Lower lobe of right lung (tissue), 2 donors: ENCODE measurements at regions not wholly inside any gene's neighbourhood (a gene's known extent, or its start where the extent isn't known, plus 50 kb on each side); places are given as distances from the start of the nearest gene placed in this dataset.

Experiments used
- ATAC-seq, 2 donors: fragments of 200-7000 bp; cut with Tn5 transposase; one replicate each; pipeline ENCODE4 v1.9.1; 2020 to 2022; ENCODE audit warnings: mild to moderate bottlenecking in 2 of 2, moderate library complexity in 2 of 2
- DNase-seq: peaks from one replicate; pipeline ENCODE4 v3.0.0-alpha.2; 2020
- H3K27ac ChIP-seq: fragments of 200-600 bp; one replicate; pipeline ENCODE4 v1.8.0; 2022
- H3K27me3 ChIP-seq: fragments of 200-600 bp; one replicate; pipeline ENCODE4 v1.8.0; 2022; ENCODE audit warnings: low read depth
- H3K36me3 ChIP-seq: fragments of 200-600 bp; one replicate; pipeline ENCODE4 v1.8.0; 2022; ENCODE audit warnings: mild to moderate bottlenecking
- H3K4me1 ChIP-seq: fragments of 200-600 bp; one replicate; pipeline ENCODE4 v1.8.0; 2022
- H3K4me3 ChIP-seq: fragments of 200-600 bp; one replicate; pipeline ENCODE4 v1.8.0; 2022; ENCODE audit warnings: mild to moderate bottlenecking
- H3K9me3 ChIP-seq: fragments of 200-600 bp; one replicate; pipeline ENCODE4 v1.8.0; 2022
- intact Hi-C: fragments of 100-400 bp; cut with DNase I; formaldehyde crosslinking; loops from one replicate; pipeline ENCODE4 v1.11.0; 2022
- TF ChIP-seq, protein P1 (sequence below): fragments of 200-600 bp; IDR thresholded peaks from one replicate; pipeline ENCODE4 v1.8.0; 2022; ENCODE audit warnings: antibody characterized with exemption, mild to moderate bottlenecking
- donor health status: DM: no; HTN: yes; CAD: no; lungs with severe emphysema.

DNA sequence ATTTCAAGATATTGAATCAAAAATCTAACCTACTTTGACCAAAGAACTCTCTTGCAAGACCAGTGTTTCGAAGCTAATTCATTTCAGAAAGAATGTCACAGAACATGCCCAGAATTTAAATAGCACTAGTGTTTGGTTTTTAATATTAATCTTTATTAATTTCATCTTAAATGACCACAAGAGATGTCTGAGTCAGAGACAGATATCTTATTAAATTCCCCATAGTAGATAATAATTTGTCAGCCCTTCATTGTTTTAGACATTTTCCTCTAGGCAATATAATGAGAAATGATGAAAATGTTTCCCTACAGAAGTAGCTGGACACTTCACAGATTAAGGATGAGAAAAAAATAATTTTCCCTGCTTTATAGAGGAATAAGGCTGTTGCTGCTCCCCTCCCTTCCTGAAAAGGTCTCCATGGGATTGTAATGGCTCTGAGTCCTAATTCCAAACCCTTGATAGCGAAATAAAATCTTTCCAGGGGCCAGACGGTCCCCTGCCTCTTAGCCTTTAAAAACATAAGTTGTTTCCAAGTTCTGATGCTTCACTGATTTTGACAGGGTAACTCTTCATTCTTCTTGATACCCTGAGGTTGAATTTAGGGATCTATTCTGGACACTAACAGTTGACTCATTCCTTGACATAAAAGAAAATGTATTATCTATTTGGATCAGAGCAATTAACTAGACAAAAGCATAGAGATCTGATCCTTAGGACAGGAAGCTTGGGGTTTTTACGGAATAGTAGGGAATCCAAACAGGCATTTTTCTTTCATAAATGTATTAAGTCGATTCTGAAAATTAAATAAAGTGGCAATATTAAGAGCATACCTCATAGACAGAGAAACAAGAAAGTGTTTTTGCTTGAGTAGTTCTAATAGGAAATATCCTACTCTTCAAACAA is 820.8 kb downstream of the BRINP3 start:
- DNase-seq (no peak), ATAC-seq (no peak)
- Histone ChIP-seq H3K4me1 (no peaks in the 10 kb centered on the region), H3K9me3 (no peaks in the 10 kb centered on the region), H3K27ac (no peak overlapping the region), H3K36me3 (no peaks in the 10 kb centered on the region), H3K27me3 (no peaks in the 10 kb centered on the region), H3K4me3 (no peak overlapping the region)
- intact Hi-C loops, result no loop called here
- TF ChIP-seq, protein P1, sequence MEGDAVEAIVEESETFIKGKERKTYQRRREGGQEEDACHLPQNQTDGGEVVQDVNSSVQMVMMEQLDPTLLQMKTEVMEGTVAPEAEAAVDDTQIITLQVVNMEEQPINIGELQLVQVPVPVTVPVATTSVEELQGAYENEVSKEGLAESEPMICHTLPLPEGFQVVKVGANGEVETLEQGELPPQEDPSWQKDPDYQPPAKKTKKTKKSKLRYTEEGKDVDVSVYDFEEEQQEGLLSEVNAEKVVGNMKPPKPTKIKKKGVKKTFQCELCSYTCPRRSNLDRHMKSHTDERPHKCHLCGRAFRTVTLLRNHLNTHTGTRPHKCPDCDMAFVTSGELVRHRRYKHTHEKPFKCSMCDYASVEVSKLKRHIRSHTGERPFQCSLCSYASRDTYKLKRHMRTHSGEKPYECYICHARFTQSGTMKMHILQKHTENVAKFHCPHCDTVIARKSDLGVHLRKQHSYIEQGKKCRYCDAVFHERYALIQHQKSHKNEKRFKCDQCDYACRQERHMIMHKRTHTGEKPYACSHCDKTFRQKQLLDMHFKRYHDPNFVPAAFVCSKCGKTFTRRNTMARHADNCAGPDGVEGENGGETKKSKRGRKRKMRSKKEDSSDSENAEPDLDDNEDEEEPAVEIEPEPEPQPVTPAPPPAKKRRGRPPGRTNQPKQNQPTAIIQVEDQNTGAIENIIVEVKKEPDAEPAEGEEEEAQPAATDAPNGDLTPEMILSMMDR, result no peak

DNA sequence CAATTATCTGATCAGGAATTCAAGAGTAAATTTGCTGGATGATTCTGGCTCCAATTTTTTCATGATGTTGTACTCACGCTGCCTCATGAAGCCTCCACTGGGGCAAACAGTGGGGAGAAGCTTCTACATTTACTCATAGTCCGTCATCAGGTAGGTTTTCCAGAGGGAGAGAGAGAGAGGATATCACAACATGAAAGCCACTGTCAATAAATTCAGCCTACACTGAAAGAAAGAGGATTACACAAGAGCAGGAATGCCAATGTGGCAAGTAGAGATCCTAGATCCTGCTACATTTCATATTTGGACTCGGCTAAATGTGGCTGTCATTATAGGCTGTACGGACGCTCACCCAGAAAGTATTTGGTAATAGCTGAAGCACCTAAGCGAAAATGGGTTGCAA is 819.9 kb downstream of the BRINP3 start:
- no peak overlapping the region for H3K27ac ChIP-seq
- H3K36me3 ChIP-seq, result no peaks in the 10 kb centered on the region
- H3K9me3 ChIP-seq, result no peaks in the 10 kb centered on the region
- no peak for ATAC-seq
- H3K27me3 ChIP-seq, result no peaks in the 10 kb centered on the region
- no peaks in the 10 kb centered on the region for H3K4me1 ChIP-seq
- DNase-seq, result no peak
- H3K4me3 ChIP-seq, result no peak overlapping the region
- intact Hi-C loops, result no loop called here
- TF ChIP-seq, protein P1, result no peak

DNA sequence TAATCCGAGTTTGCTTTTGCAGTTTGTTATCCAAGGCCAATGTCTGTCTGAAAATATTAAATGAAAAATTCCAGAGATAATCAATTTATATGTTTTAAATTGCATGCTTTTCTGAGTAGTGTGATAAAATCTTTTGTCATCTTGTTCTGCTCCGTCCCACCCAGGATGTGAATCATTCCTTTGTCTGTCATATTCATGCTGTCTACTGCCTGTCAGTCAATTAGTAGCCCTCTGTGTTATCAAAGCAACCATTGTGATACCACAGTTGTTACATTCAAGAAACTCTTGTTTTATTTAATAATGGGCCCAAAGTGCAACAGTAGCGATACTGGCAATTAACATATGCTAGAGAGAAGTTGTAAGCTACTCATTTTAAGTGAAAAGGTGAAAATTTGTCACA is 819.3 kb downstream of the BRINP3 start:
- H3K27ac ChIP-seq, result no peak overlapping the region
- intact Hi-C loops, result no loop called here
- no peak overlapping the region for H3K4me3 ChIP-seq
- no peaks in the 10 kb centered on the region for H3K4me1 ChIP-seq
- no peaks in the 10 kb centered on the region for H3K36me3 ChIP-seq
- no peaks in the 10 kb centered on the region for H3K9me3 ChIP-seq
- ATAC-seq (no peak), DNase-seq (no peak)
- TF ChIP-seq, protein P1, result no peak
- H3K27me3 ChIP-seq, result no peaks in the 10 kb centered on the region

DNA sequence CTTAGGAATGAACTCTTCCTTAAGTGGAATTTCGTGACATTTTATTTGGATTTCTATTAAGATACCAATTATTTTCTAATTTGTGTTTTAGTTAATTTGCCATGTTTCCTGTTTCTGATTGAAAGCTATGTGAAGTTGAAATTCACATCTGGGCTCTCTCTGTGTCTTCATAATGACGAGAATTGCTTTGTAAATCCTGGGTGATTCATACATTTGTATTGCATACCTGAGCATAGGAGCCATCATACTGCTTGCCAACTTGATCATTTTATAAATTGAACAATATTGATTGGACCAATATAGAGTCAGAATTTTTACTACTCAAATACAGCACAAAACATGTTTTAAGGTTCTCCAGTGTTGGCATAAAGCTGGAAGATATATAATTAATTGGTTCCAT is 817.9 kb downstream of the BRINP3 start:
- ATAC-seq (no peak), DNase-seq (no peak)
- Histone ChIP-seq H3K4me3 (no peak overlapping the region), H3K27me3 (no peaks in the 10 kb centered on the region), H3K36me3 (no peaks in the 10 kb centered on the region), H3K4me1 (no peaks in the 10 kb centered on the region), H3K27ac (no peak overlapping the region), H3K9me3 (no peaks in the 10 kb centered on the region)
- TF ChIP-seq, protein P1, result no peak
- intact Hi-C loops, result no loop called here

DNA sequence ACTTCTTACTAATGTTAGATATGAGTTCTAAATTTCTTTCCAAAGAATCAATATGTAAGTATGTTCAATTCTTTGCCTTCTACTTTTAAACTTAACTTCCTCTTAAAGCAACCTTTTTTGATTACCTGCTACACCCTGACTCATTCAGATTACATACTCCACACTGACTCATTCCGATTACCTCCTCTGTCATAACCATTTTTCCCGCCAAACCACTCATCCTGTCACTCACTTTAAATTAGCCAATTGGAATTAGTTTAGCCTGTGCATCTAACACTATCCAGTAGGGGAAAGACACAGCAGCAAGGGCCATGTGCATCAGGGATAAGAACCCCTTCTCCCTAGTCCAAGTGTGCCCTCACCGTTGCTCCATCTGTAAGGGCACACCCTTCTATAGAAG is 815.5 kb downstream of the BRINP3 start:
- no peak overlapping the region for H3K27ac ChIP-seq
- H3K4me1 ChIP-seq, result no peaks in the 10 kb centered on the region
- TF ChIP-seq, protein P1, result no peak
- intact Hi-C loops, result no loop called here
- ATAC-seq (no peak), DNase-seq (no peak)
- no peaks in the 10 kb centered on the region for H3K36me3 ChIP-seq
- H3K27me3 ChIP-seq, result no peaks in the 10 kb centered on the region
- no peaks in the 10 kb centered on the region for H3K9me3 ChIP-seq
- H3K4me3 ChIP-seq, result no peak overlapping the region
